ENCODE measurements at regions not wholly inside any gene's neighbourhood (a gene's known extent, or its start where the extent isn't known, plus 50 kb on each side); places are given as distances from the start of the nearest gene placed in this dataset.

DNA sequence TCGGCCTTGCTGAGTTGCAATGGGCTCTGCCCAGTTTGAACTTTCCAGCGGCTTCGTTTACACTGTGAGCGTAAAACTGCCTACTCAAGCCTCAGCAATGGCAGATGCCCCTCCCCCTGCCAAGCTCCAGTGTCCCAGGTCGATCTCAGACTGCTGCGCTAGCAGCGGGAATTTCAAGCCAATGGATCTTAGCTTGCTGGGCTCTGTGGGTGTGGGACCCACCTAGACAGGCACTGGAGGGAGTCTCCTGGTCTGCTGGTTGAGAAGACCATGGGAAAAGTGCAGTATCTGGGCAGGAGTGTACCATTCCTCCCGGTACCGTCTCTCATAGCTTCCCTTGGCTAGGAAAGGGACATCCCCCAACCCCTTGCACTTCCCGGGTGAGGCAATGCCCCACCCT is 88.2 kb downstream of the KLHL28 start:
- TF ChIP-seq, protein P1, sequence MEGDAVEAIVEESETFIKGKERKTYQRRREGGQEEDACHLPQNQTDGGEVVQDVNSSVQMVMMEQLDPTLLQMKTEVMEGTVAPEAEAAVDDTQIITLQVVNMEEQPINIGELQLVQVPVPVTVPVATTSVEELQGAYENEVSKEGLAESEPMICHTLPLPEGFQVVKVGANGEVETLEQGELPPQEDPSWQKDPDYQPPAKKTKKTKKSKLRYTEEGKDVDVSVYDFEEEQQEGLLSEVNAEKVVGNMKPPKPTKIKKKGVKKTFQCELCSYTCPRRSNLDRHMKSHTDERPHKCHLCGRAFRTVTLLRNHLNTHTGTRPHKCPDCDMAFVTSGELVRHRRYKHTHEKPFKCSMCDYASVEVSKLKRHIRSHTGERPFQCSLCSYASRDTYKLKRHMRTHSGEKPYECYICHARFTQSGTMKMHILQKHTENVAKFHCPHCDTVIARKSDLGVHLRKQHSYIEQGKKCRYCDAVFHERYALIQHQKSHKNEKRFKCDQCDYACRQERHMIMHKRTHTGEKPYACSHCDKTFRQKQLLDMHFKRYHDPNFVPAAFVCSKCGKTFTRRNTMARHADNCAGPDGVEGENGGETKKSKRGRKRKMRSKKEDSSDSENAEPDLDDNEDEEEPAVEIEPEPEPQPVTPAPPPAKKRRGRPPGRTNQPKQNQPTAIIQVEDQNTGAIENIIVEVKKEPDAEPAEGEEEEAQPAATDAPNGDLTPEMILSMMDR (IDR thresholded peaks at IDR 0.05): no peak
- TF ChIP-seq POLR2AphosphoS5 (IDR thresholded peaks at IDR 0.05): no peak
- no peak for TF ChIP-seq POLR2A (IDR thresholded peaks at IDR 0.05)
- TF ChIP-seq EP300 (IDR thresholded peaks at IDR 0.05): no peak
